GM12878 (cell line): ENCODE measurements at regions not wholly inside any gene's neighbourhood (a gene's known extent, or its start where the extent isn't known, plus 50 kb on each side); places are given as distances from the start of the nearest gene placed in this dataset.

Source experiments
- ATAC-seq: fragments of 200-7000 bp; cut with Tn5 transposase; 3 replicates; pipeline ENCODE4 v1.9.1; 2020; ENCODE audit warnings: mild to moderate bottlenecking, moderate library complexity
- BruUV-seq: library from RNA; stranded (reverse); fragments of 400-500 nt; replicated peaks from 2 replicates; lab custom pipeline; 2021; lab: Mats Ljungman, UMichigan
- CTCF ChIA-PET: fragments of 300-600 bp; sonication (Branson Sonifier 250); formaldehyde crosslinking; extraction: SDS; loops from one replicate; lab custom pipeline; 2021; ENCODE audit warnings: inconsistent platforms; lab: Yijun Ruan, JAX
- POLR2A ChIA-PET: fragments of 350-600 bp; formaldehyde crosslinking; extraction: SDS; loops from one replicate; lab custom pipeline; 2021; ENCODE audit warnings: inconsistent platforms; lab: Charles Lee
- RAD21 ChIA-PET: fragments of 300-600 bp; sonication (Branson Sonifier 250); formaldehyde crosslinking; loops from one replicate; lab custom pipeline; 2023; ENCODE audit warnings: antibody characterized with exemption; ENCODE audit not compliant: unreplicated experiment; lab: Charles Lee
- SMC1A ChIA-PET: fragments of 300-600 bp; sonication (Branson Sonifier 250); formaldehyde crosslinking; loops from one replicate; lab custom pipeline; 2023; ENCODE audit not compliant: unreplicated experiment, uncharacterized antibody; lab: Charles Lee
- DNase-seq: peaks from one replicate; pipeline ENCODE4 v3.0.0-alpha.2; 2011; ENCODE audit warnings: low read depth, low spot score
- FAIRE-seq: peaks from 3 replicates; lab custom pipeline; 2011; peaks lifted over from hg19 to GRCh38; lab: Jason Lieb, UNC
- H2AFZ ChIP-seq: 2 replicates; pipeline ENCODE4 v1.6.0; 2011; ENCODE audit warnings: low read depth, low read length, control low read depth; ENCODE audit not compliant: control insufficient read depth
- H3K27ac ChIP-seq: 2 replicates; pipeline ENCODE4 v1.5.1; 2011; ENCODE audit warnings: control low read depth; ENCODE audit not compliant: control insufficient read depth, insufficient read depth
- H3K27me3 ChIP-seq, 2 experiments: replicated peaks in 1 of 2; 2 replicates each; pipeline versions ENCODE4 v1.6.0 to v1.6.1; 2011; ENCODE audit warnings: low read length in 1 of 2; ENCODE audit not compliant: control insufficient read depth in 2 of 2, insufficient read depth in 2 of 2
- H3K36me3 ChIP-seq, 2 experiments: 2 replicates each; pipeline ENCODE4 v1.5.1; 2011; ENCODE audit warnings: low read length in 1 of 2; ENCODE audit not compliant: control insufficient read depth in 2 of 2, insufficient read depth in 2 of 2
- H3K4me1 ChIP-seq: 2 replicates; pipeline ENCODE4 v1.6.1; 2011; ENCODE audit warnings: mild to moderate bottlenecking, low read length, moderate library complexity, mixed read lengths; ENCODE audit not compliant: control insufficient read depth, insufficient read depth
- H3K4me2 ChIP-seq: 2 replicates; pipeline ENCODE4 v1.6.0; 2011; ENCODE audit warnings: control low read depth; ENCODE audit not compliant: control insufficient read depth, insufficient read depth
- H3K4me3 ChIP-seq: fragments of 200-600 bp; sonication (generic); 2 replicates; pipeline ENCODE4 v1.5.1; 2016
- H3K79me2 ChIP-seq: 2 replicates; pipeline ENCODE4 v1.6.0; 2011; ENCODE audit warnings: low read length; ENCODE audit not compliant: control insufficient read depth, insufficient read depth
- H3K9ac ChIP-seq: 2 replicates; pipeline ENCODE4 v1.8.0; 2011; ENCODE audit warnings: low read length, control low read depth, mixed read lengths; ENCODE audit not compliant: control insufficient read depth, insufficient read depth
- H3K9me3 ChIP-seq: replicated peaks from 3 replicates; pipeline ENCODE4 v1.5.1; 2011; ENCODE audit warnings: mild to moderate bottlenecking, low read length; ENCODE audit not compliant: control insufficient read depth, insufficient read depth
- H4K20me1 ChIP-seq: 2 replicates; pipeline ENCODE4 v1.6.0; 2011; ENCODE audit not compliant: control insufficient read depth, insufficient read depth
- CHD2 ChIP-seq: IDR thresholded peaks from 2 replicates; pipeline ENCODE4 v1.6.1; 2011; ENCODE audit warnings: low read depth, low read length, improper control_type of control experiment, borderline replicate concordance
- EP300 ChIP-seq, 2 experiments: fragments of 150-350 bp in 1 of 2; IDR thresholded peaks; 2 replicates each; pipeline ENCODE4 v1.6.1; 2011 to 2012; ENCODE audit warnings: low read depth in 2 of 2, low read length in 2 of 2, borderline replicate concordance in 1 of 2, improper control_type of control experiment in 1 of 2, inconsistent platforms in 1 of 2; ENCODE audit not compliant: control insufficient read depth in 1 of 2
- HDAC2 ChIP-seq: fragments of 200-600 bp; sonication (generic); IDR thresholded peaks from 2 replicates; pipeline ENCODE4 v1.6.1; 2017
- KDM1A ChIP-seq: fragments of 200-600 bp; sonication (generic); IDR thresholded peaks from 2 replicates; pipeline ENCODE4 v1.6.1; 2016; ENCODE audit warnings: borderline replicate concordance
- KLF5 ChIP-seq: fragments of 450-650 bp; IDR thresholded peaks from 2 replicates; pipeline ENCODE4 v1.6.1; 2014; ENCODE audit warnings: mild to moderate bottlenecking; ENCODE audit not compliant: partially characterized antibody
- NRF1 ChIP-seq: conservative IDR thresholded peaks from 2 replicates; pipeline ENCODE4 v1.6.1; 2011; ENCODE audit warnings: mild to moderate bottlenecking, low read depth, low read length, improper control_type of control experiment
- RCOR1 ChIP-seq: conservative IDR thresholded peaks from 2 replicates; pipeline ENCODE4 v1.6.1; 2012; ENCODE audit warnings: low read depth, low read length, improper control_type of control experiment
- SPI1 ChIP-seq: IDR thresholded peaks from 2 replicates; pipeline ENCODE4 v1.6.1; 2011; ENCODE audit warnings: low read depth, mild to moderate bottlenecking, low read length, moderate library complexity, borderline replicate concordance; ENCODE audit not compliant: insufficient read depth
- SREBF2 ChIP-seq: IDR thresholded peaks from 2 replicates; pipeline ENCODE4 v1.6.1; 2012; ENCODE audit warnings: mild to moderate bottlenecking, low read length
- TAF1 ChIP-seq: IDR thresholded peaks from 2 replicates; pipeline ENCODE4 v1.6.1; 2011; ENCODE audit warnings: mild to moderate bottlenecking, low read depth, low read length, borderline replicate concordance
- TBL1XR1 ChIP-seq: IDR thresholded peaks from 2 replicates; pipeline ENCODE4 v1.6.1; 2012; ENCODE audit warnings: low read depth, low read length, improper control_type of control experiment
- ZNF207 ChIP-seq: fragments of 450-650 bp; IDR thresholded peaks from 2 replicates; pipeline ENCODE4 v1.6.1; 2014; ENCODE audit warnings: antibody characterized with exemption, mild to moderate bottlenecking, borderline replicate concordance
- ZNF217 ChIP-seq: fragments of 450-650 bp; IDR thresholded peaks from 2 replicates; pipeline ENCODE4 v1.6.1; 2017; ENCODE audit warnings: antibody characterized with exemption, mild to moderate bottlenecking
- ZNF622 ChIP-seq: fragments of 450-650 bp; IDR thresholded peaks from 2 replicates; pipeline ENCODE4 v1.6.1; 2017; ENCODE audit warnings: mild to moderate bottlenecking, inconsistent platforms
- WGBS: methylation state at CpG from one replicate; pipeline ENCODE4 v1.1.6; 2016; ENCODE audit warnings: low lambda C conversion rate; ENCODE audit not compliant: insufficient replicate concordance, insufficient coverage; ENCODE audit errors: missing lambda C conversion rate; 5-methylcytosine and 5-hydroxymethylcytosine counted together
- in situ Hi-C: fragments of 300-500 bp; cut with MboI; formaldehyde crosslinking; loops from 9 replicates; pipeline ENCODE4 v1.14.3; 2018; ENCODE audit warnings: mixed read lengths
- intact Hi-C: fragments of 100-400 bp; cut with micrococcal nuclease; formaldehyde crosslinking; loops from one replicate; pipeline ENCODE4 v1.14.2; 2022; ENCODE audit not compliant: unreplicated experiment
- TF ChIP-seq, protein P1 (sequence below): fragments of 450-650 bp; IDR thresholded peaks from 2 replicates; pipeline ENCODE4 v1.6.1; 2017; ENCODE audit warnings: mild to moderate bottlenecking, low read depth, inconsistent platforms; ENCODE audit not compliant: poor library complexity, severe bottlenecking

DNA sequence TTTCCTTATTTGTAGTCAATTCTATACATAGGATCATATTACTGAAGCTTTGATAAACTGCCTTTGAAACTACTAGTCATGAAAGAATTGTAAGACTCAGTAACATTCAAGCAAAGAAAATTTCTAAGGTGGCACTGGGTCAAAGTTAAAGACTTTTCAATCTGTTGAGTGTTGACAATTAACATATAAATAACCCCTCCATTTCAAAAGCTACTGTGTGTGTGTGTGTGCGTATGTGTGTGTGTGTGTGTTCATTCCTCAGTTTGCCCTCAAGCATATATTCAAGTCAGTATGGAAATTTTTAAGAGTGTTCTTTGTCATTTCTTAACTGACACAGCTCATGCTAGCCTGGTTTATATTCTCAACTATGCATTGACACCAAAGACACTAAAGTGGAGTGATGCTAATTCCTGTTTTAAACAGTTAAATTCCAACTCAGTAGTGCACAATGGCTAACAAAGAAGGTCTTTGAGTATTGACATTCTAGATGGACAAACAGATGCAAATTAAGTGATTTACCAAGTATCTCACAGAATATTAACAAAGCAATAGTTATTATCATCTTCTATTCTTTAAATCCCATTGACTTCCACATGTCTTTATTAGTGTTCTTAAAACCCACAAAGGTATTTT, 314.8 kb upstream of the GRM3 start:
- H3K36me3 ChIP-seq: no peaks in the 10 kb centered on the region
- ChIA-PET SMC1A (interaction anchor here (0.7 kb wide), 1 partner anchor 9 kb away, joined by 4 read pairs; no protein-coding TSS in a partner anchor), CTCF (no interaction called here), POLR2A (no interaction called here), RAD21 (no interaction called here)
- H2AFZ ChIP-seq: no peak overlapping the region
- ATAC-seq (no peak), DNase-seq (no peak), FAIRE-seq (no peak)
- H3K9me3 ChIP-seq: no peaks in the 10 kb centered on the region
- TF ChIP-seq ZNF622 (no peak), KLF5 (no peak), CHD2 (no peak), HDAC2 (no peak), NRF1 (no peak), EP300 (IDR thresholded peaks at IDR 0.05; ENCODE audit: borderline replicate concordance in 1 of 2, control insufficient read depth in 1 of 2, low read depth in 2 of 2, low read length in 2 of 2) (no peak), TBL1XR1 (no peak), KDM1A (no peak), SREBF2 (no peak)
- H3K4me3 ChIP-seq: no peak overlapping the region
- BruUV-seq: no TSS peak
- no peaks in the 10 kb centered on the region for H3K27me3 ChIP-seq
- intact Hi-C loops (no loop called here), in situ Hi-C loops (no loop called here)
- H3K9ac ChIP-seq: no peak overlapping the region
- H3K79me2 ChIP-seq: no peaks in the 10 kb centered on the region
- WGBS: 0% methylated on average over 1 of the region's 1 CpG
- no peak overlapping the region for H3K4me2 ChIP-seq
- H3K4me1 ChIP-seq: no peaks in the 10 kb centered on the region
- no peaks in the 10 kb centered on the region for H4K20me1 ChIP-seq
- no peak overlapping the region for H3K27ac ChIP-seq

- FAIRE-seq (no peak), DNase-seq (no peak), ATAC-seq (no peak)
- H3K79me2 ChIP-seq: no peaks in the 10 kb centered on the region
- H3K9ac ChIP-seq: no peak overlapping the region
- BruUV-seq: no TSS peak
- H3K36me3 ChIP-seq: no peaks in the 10 kb centered on the region
- ChIA-PET RAD21 (no interaction called here), SMC1A (interaction anchor here (1.1 kb wide), 1 partner anchor 11 kb away, joined by 4 read pairs; no protein-coding TSS in a partner anchor), CTCF (interaction anchor here (0.6 kb wide), 1 partner anchor 16 kb away, joined by 3 read pairs; no protein-coding TSS in a partner anchor), POLR2A (no interaction called here)
- no peak overlapping the region for H3K4me2 ChIP-seq
- H4K20me1 ChIP-seq: no peaks in the 10 kb centered on the region
- intact Hi-C loops (no loop called here), in situ Hi-C loops (no loop called here)
- H3K27me3 ChIP-seq: no peaks in the 10 kb centered on the region
- no peak overlapping the region for H2AFZ ChIP-seq
- no peaks in the 10 kb centered on the region for H3K4me1 ChIP-seq
- no peak overlapping the region for H3K4me3 ChIP-seq
- H3K27ac ChIP-seq: no peak overlapping the region
- no peaks in the 10 kb centered on the region for H3K9me3 ChIP-seq
- no peak for TF ChIP-seq TAF1
- TF ChIP-seq RCOR1: no peak
- no peak for TF ChIP-seq ZNF207
- TF ChIP-seq NRF1: no peak
- TF ChIP-seq ZNF217: no peak
- no peak for TF ChIP-seq SPI1
- TF ChIP-seq, protein P1, sequence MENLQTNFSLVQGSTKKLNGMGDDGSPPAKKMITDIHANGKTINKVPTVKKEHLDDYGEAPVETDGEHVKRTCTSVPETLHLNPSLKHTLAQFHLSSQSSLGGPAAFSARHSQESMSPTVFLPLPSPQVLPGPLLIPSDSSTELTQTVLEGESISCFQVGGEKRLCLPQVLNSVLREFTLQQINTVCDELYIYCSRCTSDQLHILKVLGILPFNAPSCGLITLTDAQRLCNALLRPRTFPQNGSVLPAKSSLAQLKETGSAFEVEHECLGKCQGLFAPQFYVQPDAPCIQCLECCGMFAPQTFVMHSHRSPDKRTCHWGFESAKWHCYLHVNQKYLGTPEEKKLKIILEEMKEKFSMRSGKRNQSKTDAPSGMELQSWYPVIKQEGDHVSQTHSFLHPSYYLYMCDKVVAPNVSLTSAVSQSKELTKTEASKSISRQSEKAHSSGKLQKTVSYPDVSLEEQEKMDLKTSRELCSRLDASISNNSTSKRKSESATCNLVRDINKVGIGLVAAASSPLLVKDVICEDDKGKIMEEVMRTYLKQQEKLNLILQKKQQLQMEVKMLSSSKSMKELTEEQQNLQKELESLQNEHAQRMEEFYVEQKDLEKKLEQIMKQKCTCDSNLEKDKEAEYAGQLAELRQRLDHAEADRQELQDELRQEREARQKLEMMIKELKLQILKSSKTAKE: no peak
Measured at GRCh38 chr7:86326847-86327246, 316.9 kb upstream of the GRM3 start.
